ENCODE measurements at regions not wholly inside any gene's neighbourhood (a gene's known extent, or its start where the extent isn't known, plus 50 kb on each side); places are given as distances from the start of the nearest gene placed in this dataset.
"Not testable (repeated sequence)": the region's sequence is repeated elsewhere in the genome, so short reads cannot be mapped to it uniquely, and the experiment has no call there.

GRCh38 chr20:29687438-29687837, 1570.0 kb upstream of the DEFB115 start:
- no peak for DNase-seq (ENCODE audit: low read depth)

DNA sequence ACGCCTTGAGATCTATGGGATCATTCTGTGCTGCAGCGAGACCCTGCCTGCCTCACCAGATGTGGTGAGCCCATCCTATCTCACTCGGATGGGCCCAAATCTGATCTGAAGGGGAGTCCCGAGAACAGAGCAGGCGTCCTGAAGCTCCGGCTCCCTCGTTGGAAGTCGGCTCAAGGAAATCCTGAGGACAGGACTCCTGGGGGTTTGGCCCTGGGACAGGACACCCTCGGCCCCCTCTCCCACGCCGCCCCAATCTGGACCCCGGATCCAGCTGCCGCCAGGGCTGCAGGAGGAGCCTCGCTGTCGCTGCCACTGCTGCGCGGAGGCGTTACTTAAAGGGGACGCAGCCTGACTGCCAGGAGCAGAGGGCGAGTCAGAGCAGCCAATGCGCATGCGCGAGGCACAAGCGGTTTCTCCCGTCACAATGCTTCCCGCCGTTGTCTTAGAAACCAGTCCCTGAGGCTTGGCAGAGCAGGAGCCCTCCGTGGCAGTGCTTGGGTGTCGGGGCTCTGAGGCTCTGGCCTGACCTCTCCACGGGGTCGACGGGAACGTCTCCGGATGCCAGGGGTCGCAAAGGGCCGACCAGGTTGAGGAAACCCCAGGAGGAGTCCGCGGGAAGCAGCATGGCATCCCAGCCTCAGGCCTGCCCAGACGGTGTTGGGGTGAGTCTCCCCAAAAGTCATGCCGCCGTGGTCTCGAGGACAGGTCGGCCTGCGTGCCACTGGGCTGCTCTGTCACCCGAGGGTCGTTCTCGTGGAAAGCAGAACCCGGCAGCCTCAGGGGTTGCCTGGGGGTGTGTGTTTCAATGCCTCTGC, 1567.8 kb upstream of the DEFB115 start:
- no peak for DNase-seq (ENCODE audit: low read depth)

DNA sequence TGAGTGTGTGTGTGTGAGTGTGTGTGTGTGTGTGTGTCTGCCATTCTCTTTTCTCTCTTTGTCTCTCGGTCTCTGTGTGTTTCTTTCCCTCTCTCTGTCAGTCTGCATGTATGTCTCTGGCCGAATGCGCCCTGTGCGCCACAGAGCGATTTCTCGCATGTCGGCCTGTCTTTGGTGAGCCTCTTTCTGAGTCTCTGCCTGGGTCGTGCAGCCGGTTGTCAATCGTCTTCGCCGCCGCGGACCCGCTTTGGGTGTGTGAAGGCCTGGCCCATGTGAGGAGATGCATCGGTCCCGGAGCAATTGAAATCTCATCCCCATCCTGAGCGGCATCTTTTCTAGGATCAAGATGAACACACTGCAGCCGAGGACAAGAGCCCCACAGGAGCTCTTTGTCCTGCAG, 1567.2 kb upstream of the DEFB115 start:
- no peak for DNase-seq (ENCODE audit: low read depth)

- no peak for DNase-seq (ENCODE audit: low read depth)
Observed at GRCh38 chr20:29740601-29740950, 1516.9 kb upstream of the DEFB115 start.

GRCh38 chr20:29740951-29741593, 1516.4 kb upstream of the DEFB115 start:
- no peak for DNase-seq (ENCODE audit: low read depth)

- no peak for DNase-seq (ENCODE audit: low read depth)
Observed at GRCh38 chr20:29741594-29741893, 1515.9 kb upstream of the DEFB115 start.

DNA sequence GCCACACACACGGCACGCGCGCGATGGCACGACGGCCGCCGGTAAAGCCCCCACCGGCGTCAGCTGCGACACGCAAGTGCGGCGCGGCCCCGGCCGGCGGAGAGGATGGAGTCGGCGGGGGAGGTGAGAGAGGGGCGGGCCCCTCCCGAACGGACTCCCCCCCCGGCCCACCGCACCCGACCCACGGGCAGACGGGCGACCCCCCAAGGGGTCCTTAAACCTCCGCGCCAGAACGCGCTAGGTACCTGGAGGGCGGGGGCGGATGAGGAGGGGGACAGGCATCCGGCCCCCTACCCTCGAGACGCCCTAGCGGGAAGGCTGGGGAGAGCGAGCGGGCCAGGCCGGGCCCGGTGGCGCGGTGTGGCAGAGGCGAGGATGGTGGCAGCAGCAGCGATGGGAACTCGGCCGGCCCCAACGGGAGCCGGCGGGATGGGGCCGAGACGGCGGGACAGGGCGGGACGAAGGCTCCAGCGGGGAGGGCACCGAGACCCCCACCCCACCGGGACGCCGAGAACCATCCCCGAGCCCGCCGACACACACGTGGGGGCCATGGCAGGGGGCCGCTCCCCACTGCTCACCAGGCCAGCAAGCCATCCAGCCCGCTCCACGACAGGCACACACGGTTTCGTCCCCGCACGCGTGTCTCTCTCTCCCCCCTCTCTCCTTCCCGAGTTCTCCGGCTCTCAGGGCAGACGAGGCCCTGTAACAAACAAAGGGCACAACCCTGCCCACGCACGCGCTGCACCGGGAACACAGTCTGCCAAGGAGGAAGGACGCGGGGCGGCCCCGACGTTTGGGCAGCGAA, 1515.4 kb upstream of the DEFB115 start:
- no peak for DNase-seq (ENCODE audit: low read depth)

DNA sequence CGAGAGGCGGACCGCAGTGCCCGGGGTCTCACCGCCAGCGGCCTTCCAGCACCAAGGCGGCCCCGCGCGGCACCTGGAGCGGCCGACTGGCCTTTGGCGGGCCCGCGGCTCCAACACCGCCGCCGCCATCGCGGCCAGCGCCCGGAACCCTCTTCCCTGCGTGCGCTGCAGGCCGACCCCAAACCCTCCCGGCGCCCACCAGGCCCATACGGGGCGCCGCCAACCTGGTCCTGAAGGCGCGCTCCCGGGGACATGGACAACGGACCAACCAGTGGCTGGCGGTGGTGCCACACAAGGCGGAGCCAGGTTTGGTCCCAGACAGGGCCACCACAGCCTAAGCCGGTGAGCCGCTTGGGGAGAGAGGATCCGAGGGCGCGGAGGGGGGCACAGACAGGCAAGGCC, 1514.8 kb upstream of the DEFB115 start:
- DNase-seq (ENCODE audit: low read depth), result no peak

DNA sequence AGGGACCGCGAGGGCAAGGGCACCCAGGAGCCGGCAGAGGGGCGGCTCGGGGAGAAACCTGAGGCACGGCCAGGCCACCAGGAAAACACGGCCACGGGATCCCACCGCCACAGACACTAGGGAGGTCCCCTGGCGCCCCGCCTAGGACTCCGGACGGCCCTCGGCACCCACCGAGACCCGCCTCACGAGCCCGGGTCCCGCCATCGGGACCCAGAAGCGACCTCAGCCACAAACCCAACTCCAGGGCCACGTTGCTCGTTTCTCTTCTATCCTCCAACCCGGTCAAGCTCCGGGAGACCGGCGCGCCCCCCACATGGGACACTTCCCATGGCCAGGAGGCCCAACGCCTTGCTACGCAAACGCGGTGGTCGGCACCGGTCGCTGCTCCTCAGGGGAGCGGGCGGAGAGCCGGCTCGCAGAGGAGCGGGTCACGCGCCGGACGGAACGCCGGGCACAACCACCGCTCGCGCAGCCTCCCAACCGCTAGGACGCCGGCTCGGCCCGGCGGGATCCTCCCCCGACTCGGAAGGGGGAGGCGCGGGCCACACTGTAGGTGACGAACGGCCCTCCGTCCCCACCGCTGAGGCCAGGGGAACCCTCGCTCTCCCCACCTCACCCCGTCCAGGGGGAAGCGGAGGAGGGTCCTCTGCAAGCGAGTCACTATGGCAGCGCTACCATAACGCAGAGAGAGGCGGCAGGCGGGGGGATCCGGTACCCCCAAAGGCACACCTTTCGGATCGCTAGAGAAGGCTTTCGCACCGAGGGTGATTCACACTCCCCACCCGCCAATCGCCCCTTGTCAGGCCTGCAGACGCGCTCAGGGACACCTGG, 1514.1 kb upstream of the DEFB115 start:
- no peak for DNase-seq (ENCODE audit: low read depth)

DNA sequence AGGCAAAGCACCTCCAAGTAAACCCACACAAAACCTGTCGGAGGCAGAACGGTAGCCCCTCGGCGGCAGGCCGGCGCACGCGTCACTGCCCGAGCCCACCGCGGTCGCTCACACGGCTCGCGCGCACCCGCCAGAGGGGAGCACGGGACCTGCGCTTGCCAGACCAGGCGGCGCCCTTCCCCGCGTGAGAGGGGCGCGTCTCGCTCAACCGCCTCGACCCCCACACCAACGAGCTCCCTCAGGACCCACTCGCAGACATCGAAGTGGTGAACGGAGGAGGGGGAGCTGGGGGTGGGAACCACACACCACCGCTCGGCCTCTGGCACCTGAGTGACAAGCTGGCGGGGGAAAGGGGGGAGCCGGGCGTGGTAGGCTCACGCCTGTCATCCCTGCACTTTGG, 1513.4 kb upstream of the DEFB115 start:
- no peak for DNase-seq (ENCODE audit: low read depth)

DNA sequence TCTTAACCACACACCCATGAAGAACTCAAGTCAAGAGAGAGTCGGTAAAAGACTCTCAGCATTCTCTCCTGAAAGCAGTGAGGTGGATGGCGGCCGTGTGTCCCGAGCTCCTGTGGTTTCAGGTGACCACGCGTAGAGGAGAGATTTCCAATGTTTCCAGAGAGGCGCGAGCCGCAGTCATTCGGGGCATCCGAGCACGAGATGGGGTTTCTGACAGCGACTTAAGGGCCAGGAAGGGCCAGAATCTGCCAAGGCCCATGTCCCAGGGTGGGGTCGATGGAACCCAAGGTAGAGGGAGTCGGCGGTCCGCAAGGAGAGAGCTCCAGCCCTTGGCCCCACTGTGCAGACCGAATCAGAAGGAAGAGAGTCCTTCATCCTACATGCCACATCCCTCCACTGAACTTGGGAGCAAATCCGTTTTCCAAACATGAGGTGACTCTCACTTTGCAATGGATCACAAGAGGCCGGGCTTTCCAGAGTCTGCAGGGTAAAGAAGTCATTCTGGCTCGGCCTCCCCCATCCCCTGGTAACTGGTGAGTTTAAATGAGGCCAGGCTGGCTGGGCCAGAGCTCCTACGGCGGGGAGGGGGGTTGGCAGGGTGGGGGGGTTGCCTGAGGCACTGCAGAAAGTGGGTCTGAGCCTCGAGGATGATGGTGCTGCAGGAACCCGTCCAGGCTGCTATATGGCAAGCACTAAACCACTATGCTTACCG, 1511.8 kb upstream of the DEFB115 start:
- DNase-seq (ENCODE audit: low read depth), result not testable (repeated sequence)

DNA sequence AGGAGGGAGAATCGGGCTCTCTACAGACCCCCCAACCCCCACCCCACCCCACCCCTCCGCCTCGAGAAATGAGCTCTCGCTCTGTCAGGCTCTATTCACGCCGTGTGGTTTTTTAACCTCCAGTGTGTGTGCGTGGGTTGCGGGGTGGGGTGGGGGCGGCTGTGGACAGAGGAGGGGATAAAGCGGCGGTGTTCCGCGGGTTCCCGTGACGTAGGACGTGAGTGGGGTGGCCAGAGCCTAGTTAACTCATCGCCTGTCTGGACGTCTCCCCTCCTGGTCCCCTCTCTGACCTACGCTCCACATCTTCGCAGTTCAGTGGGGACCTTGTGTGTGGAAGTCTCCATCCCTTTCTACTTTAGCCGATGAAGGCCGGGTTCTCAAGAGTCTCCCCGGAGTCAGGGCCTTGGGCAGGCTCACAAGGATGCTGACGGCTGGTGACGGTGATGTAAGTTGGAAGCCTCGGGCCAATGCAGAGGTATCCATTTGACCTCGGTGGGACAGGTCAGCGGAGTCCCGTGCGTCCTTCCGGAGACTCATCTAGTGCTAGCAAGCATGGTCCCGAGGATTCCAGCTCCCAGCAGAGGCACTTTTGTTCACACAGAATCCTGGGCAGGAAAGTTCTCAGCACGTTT, 1507.1 kb upstream of the DEFB115 start:
- DNase-seq (ENCODE audit: low read depth), result no peak

- not testable (repeated sequence) for DNase-seq (ENCODE audit: low read depth)
Observed at GRCh38 chr20:29752644-29753425, 1504.6 kb upstream of the DEFB115 start.

- not testable (repeated sequence) for DNase-seq (ENCODE audit: low read depth)
Observed at GRCh38 chr20:29753426-29753746, 1504.1 kb upstream of the DEFB115 start.

- DNase-seq (ENCODE audit: low read depth), result not testable (repeated sequence)
Observed at GRCh38 chr20:29753879-29754278, 1503.6 kb upstream of the DEFB115 start.

DNA sequence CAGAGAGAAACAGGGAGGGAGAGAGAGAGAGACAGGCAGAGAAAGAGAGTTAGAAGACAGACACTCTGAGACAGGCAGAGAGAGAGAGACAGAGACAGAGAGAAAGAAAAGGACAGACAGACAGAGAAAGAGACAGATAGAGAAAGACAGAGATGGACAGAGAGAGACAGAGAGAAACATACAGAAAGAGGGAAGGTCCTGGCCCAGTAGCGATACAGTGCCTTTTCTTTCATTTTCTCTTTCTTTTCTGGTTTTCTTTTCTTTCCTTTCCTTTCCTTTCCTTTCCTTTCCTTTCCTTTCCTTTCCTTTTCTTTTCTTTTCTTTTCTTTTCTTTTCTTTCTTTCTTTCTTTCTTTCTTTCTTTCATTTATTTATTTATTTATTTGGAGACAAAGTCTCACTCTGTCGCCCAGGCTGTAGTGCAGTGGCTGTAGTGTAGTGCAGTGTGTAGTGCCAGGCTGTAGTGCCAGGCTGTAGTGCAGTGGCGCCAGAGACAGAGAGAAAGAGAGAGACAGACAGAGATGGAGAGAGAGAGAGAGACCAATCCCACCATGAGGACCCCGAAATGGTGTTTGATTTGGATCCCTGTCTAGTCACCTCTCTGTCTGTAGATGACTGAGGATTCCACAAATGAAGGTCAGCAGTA, 1501.5 kb upstream of the DEFB115 start:
- DNase-seq (ENCODE audit: low read depth), result not testable (repeated sequence)

DNA sequence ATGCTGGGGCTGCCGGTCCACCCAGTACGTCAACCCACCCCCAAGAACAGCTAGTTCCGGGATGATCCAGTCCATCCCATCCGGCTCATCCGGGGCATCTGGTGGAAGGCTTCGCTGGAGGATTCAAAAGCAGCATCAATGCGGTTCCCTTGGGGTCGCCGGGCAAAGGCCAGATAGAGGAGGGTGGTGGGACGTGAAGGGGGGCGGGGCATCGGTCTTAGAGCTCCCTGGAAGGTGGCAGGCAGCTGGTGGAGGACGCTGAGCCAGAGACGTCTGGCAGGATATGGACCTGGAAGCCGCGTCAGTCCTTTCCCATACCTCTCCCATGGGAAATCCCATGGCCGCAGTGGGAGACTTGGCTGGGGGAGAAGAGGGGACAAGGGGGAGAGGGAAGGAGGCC, 1500.8 kb upstream of the DEFB115 start:
- DNase-seq (ENCODE audit: low read depth), result no peak

GRCh38 chr20:29761621-29762385, 1495.7 kb upstream of the DEFB115 start:
- not testable (repeated sequence) for DNase-seq (ENCODE audit: low read depth)

- DNase-seq (ENCODE audit: low read depth), result no peak
Observed at GRCh38 chr20:29762620-29763019, 1494.8 kb upstream of the DEFB115 start.

Measured in HS-5 (cell line).